Progenitor cell of endocrine pancreas (in vitro differentiated cells): ENCODE measurements at regions not wholly inside any gene's neighbourhood (a gene's known extent, or its start where the extent isn't known, plus 50 kb on each side); places are given as distances from the start of the nearest gene placed in this dataset.

Experiments
- DNase-seq: peaks from one replicate; pipeline ENCODE4 v3.0.0; 2021; ENCODE audit warnings: low spot score; ENCODE audit not compliant: unreplicated experiment
- H3K27ac Mint-ChIP-seq: 2 replicates; pipeline ENCODE4 v1.8.0; 2021; ENCODE audit warnings: mild to moderate bottlenecking, moderate library complexity, mixed read lengths
- H3K27me3 Mint-ChIP-seq: 2 replicates; pipeline ENCODE4 v1.8.0; 2021; ENCODE audit warnings: mixed read lengths
- H3K36me3 Mint-ChIP-seq: 2 replicates; pipeline ENCODE4 v1.8.0; 2022; ENCODE audit warnings: mixed read lengths; ENCODE audit not compliant: insufficient read depth
- H3K4me1 Mint-ChIP-seq: 2 replicates; pipeline ENCODE4 v1.8.0; 2021; ENCODE audit warnings: low read depth, mixed read lengths
- H3K4me3 Mint-ChIP-seq: 2 replicates; pipeline ENCODE4 v1.8.0; 2021; ENCODE audit warnings: low read depth, mild to moderate bottlenecking, moderate library complexity, mixed read lengths
- H3K9me3 Mint-ChIP-seq: 2 replicates; pipeline ENCODE4 v1.8.0; 2021; ENCODE audit warnings: low read depth, mixed read lengths
- CTCF ChIP-seq: fragments of 200-600 bp; sonication (generic); IDR thresholded peaks from one replicate; pipeline ENCODE4 v1.5.0; 2021; ENCODE audit warnings: antibody characterized with exemption, mild to moderate bottlenecking; ENCODE audit not compliant: unreplicated experiment

DNA sequence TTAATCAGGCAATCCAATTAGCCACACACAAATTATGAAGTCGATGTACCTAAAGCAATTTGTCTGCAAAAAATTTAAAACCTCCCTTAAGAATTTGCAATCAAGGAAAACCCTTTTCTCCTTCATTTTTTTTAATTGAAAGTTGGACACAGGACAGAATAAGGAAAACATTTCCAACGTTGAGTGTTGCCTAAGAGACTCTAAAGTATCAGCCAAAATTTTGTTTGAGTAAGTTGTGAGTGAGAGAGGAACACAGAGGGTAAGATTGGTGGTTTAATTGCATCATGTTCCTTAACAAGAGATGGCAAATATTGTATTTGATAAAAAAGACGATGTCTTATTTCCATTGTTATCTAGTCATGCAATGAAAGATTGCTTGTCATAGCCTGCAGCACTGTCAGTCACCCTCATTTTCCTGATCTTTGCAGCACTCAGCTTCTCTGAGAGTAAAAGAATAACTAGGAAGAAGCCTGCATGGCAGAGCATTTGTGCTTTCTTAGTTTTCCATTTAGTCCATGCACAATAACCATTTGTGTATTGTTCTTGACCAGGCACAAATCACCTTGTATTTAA lies 115.5 kb downstream of the ICOS start:
- H3K36me3 Mint-ChIP-seq, result no peaks in the 10 kb centered on the region
- no peak overlapping the region for H3K27ac Mint-ChIP-seq
- no peaks in the 10 kb centered on the region for H3K9me3 Mint-ChIP-seq
- peaks cover 9% of the 10 kb centered on the region for H3K27me3 Mint-ChIP-seq
- H3K4me3 Mint-ChIP-seq, result no peak overlapping the region
- no peak for TF ChIP-seq CTCF
- DNase-seq, result no peak
- H3K4me1 Mint-ChIP-seq, result peaks cover 2% of the 10 kb centered on the region

DNA sequence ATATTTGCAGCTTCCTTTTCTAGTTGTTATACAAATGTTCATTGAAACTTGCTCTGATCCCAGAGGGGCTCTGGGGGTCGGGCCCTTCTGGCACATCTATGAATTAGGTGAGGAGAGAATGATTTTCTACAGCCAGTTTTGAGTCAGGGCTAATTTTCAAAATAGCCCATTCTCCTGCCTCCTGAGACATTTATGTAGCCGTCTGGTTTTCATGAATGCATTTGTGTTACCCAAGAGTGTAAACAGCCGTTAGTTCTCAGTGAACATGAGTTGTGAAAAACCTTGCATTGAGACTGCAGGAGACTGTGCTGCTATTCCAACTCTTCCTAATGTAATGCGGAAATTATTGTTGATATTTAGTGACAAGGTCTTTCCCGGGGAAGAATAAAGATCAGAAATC lies 122.5 kb downstream of the ICOS start:
- no peak for TF ChIP-seq CTCF
- no peak for DNase-seq
- Mint-ChIP-seq H3K4me3 (no peak overlapping the region), H3K9me3 (no peaks in the 10 kb centered on the region), H3K27me3 (peaks cover 5% of the 10 kb centered on the region), H3K36me3 (no peaks in the 10 kb centered on the region), H3K4me1 (no peaks in the 10 kb centered on the region), H3K27ac (no peak overlapping the region)

DNA sequence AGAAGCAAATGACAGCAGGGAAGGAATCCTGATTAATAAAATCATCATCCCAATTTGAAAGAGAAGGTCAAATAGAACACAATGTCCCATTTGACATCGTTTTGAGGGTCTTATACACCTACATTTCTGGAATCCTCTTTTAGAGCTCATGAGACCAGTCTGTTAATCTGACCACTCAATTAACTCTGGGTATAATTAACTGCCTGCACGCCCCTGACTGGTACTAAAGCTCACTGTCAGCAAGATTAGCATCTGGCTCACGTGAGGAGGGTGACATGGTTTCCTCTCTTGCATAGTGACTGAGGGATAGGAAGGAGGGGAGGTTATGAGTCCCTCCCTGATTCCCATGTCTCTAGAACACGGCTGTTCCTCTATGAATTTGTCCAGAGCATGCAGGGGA lies 124.3 kb downstream of the ICOS start:
- DNase-seq, result no peak
- no peaks in the 10 kb centered on the region for H3K36me3 Mint-ChIP-seq
- H3K9me3 Mint-ChIP-seq, result no peaks in the 10 kb centered on the region
- TF ChIP-seq CTCF, result no peak
- no peaks in the 10 kb centered on the region for H3K4me1 Mint-ChIP-seq
- H3K27me3 Mint-ChIP-seq, result peaks cover under 1% of the 10 kb centered on the region
- no peak overlapping the region for H3K4me3 Mint-ChIP-seq
- H3K27ac Mint-ChIP-seq, result no peak overlapping the region

- no peak for DNase-seq
- Mint-ChIP-seq H3K9me3 (peaks cover 3% of the 10 kb centered on the region), H3K36me3 (no peaks in the 10 kb centered on the region), H3K4me3 (no peak overlapping the region), H3K27me3 (no peaks in the 10 kb centered on the region), H3K27ac (no peak overlapping the region), H3K4me1 (no peaks in the 10 kb centered on the region)
- no peak for TF ChIP-seq CTCF
Observed at GRCh38 chr2:204061241-204061640, 124.7 kb downstream of the ICOS start.

GRCh38 chr2:204064119-204064518 lies 127.6 kb downstream of the ICOS start:
- Mint-ChIP-seq H3K4me3 (no peak overlapping the region), H3K27ac (no peak overlapping the region), H3K4me1 (peaks cover 2% of the 10 kb centered on the region), H3K36me3 (no peaks in the 10 kb centered on the region), H3K27me3 (no peaks in the 10 kb centered on the region), H3K9me3 (peaks cover 9% of the 10 kb centered on the region)
- TF ChIP-seq CTCF, result no peak
- no peak for DNase-seq
